AG10803 (cell line): ENCODE measurements at regions not wholly inside any gene's neighbourhood (a gene's known extent, or its start where the extent isn't known, plus 50 kb on each side); places are given as distances from the start of the nearest gene placed in this dataset.

ENCODE experiments used
- DNase-seq: peaks from one replicate; pipeline ENCODE4 v3.0.0; 2010; ENCODE audit warnings: low read depth
- H3K4me3 ChIP-seq: 2 replicates; pipeline ENCODE4 v1.5.1; 2011; ENCODE audit warnings: mild to moderate bottlenecking, low read length, control low read depth
- CTCF ChIP-seq: conservative IDR thresholded peaks from 2 replicates; pipeline ENCODE4 v1.5.1; 2011; ENCODE audit warnings: mild to moderate bottlenecking, low read length, control low read depth, inconsistent platforms

- no peak for TF ChIP-seq CTCF
- no peak overlapping the region for H3K4me3 ChIP-seq
- DNase-seq, result no peak
Observed at GRCh38 chr7:116142850-116143249, 67.5 kb upstream of the TES start.

- DNase-seq, result no peak
- H3K4me3 ChIP-seq, result no peak overlapping the region
- TF ChIP-seq CTCF, result no peak
Observed at GRCh38 chr7:116145245-116145852, 65.0 kb upstream of the TES start.

GRCh38 chr7:116148108-116148507 is 62.2 kb upstream of the TES start:
- TF ChIP-seq CTCF, result no peak
- no peak overlapping the region for H3K4me3 ChIP-seq
- no peak for DNase-seq

GRCh38 chr7:116148626-116149025 is 61.7 kb upstream of the TES start:
- no peak for DNase-seq
- TF ChIP-seq CTCF, result no peak
- H3K4me3 ChIP-seq, result no peak overlapping the region

GRCh38 chr7:116150588-116150987 is 59.8 kb upstream of the TES start:
- no peak for TF ChIP-seq CTCF
- H3K4me3 ChIP-seq, result no peak overlapping the region
- no peak for DNase-seq

GRCh38 chr7:116152276-116152675 is 58.1 kb upstream of the TES start:
- TF ChIP-seq CTCF, result no peak
- no peak for DNase-seq
- no peak overlapping the region for H3K4me3 ChIP-seq

- DNase-seq, result no peak
- no peak for TF ChIP-seq CTCF
- H3K4me3 ChIP-seq, result no peak overlapping the region
Observed at GRCh38 chr7:116153050-116153449, 57.3 kb upstream of the TES start.
